OCI-LY7 (cell line): ENCODE measurements at regions not wholly inside any gene's neighbourhood (a gene's known extent, or its start where the extent isn't known, plus 50 kb on each side); places are given as distances from the start of the nearest gene placed in this dataset.

Experiments used
- BruUV-seq: library from RNA; stranded (reverse); fragments of 400-500 nt; replicated peaks from 2 replicates; lab custom pipeline; 2021; lab: Mats Ljungman, UMichigan
- CTCF ChIA-PET: fragments of 300-600 bp; sonication (Branson Sonifier 250); formaldehyde crosslinking; loops from one replicate; lab custom pipeline; 2022; ENCODE audit warnings: antibody characterized with exemption; ENCODE audit not compliant: unreplicated experiment; lab: Charles Lee
- POLR2A ChIA-PET: fragments of 300-600 bp; sonication (Branson Sonifier 250); formaldehyde crosslinking; loops from one replicate; lab custom pipeline; 2022; ENCODE audit warnings: antibody characterized with exemption; lab: Charles Lee
- DNase-seq: peaks from one replicate; pipeline ENCODE4 v3.0.0-alpha.2; 2015; ENCODE audit warnings: low spot score
- H2AFZ ChIP-seq: fragments of 200-600 bp; sonication (generic), shearing (Covaris generic); 2 replicates; pipeline ENCODE4 v1.6.1; 2014; ENCODE audit warnings: mild to moderate bottlenecking, antibody characterized with exemption, low read length, moderate library complexity
- H3K27ac ChIP-seq: fragments of 200-600 bp; sonication (generic); 2 replicates; pipeline ENCODE4 v1.5.1; 2014; ENCODE audit warnings: mixed run types, low read depth, mild to moderate bottlenecking, moderate library complexity, low read length, inconsistent platforms; ENCODE audit not compliant: poor library complexity, severe bottlenecking
- H3K36me3 ChIP-seq: fragments of 200-600 bp; sonication (generic); 2 replicates; pipeline ENCODE4 v1.6.1; 2014; ENCODE audit warnings: mild to moderate bottlenecking, antibody characterized with exemption, low read length, moderate library complexity, mixed read lengths; ENCODE audit not compliant: insufficient read depth
- H3K4me1 ChIP-seq: fragments of 200-600 bp; sonication (generic); 2 replicates; pipeline ENCODE4 v1.5.1; 2014; ENCODE audit warnings: mild to moderate bottlenecking, low read length; ENCODE audit not compliant: insufficient read depth, poor library complexity, severe bottlenecking
- H3K4me2 ChIP-seq: fragments of 200-600 bp; sonication (generic); 2 replicates; pipeline ENCODE4 v1.6.1; 2014; ENCODE audit warnings: mild to moderate bottlenecking, low read length
- H3K4me3 ChIP-seq: fragments of 200-600 bp; sonication (generic); 2 replicates; pipeline ENCODE4 v1.5.1; 2014; ENCODE audit warnings: mild to moderate bottlenecking, low read depth, low read length; ENCODE audit not compliant: poor library complexity, severe bottlenecking
- H3K79me2 ChIP-seq: fragments of 200-600 bp; sonication (generic); 2 replicates; pipeline ENCODE4 v1.6.1; 2016; ENCODE audit warnings: low read depth, mild to moderate bottlenecking, low read length, moderate library complexity, mixed read lengths; ENCODE audit not compliant: insufficient read depth
- H3K9me2 ChIP-seq: fragments of 200-600 bp; sonication (generic); 2 replicates; pipeline ENCODE4 v1.6.1; 2016; ENCODE audit warnings: mild to moderate bottlenecking, low read length, mixed read lengths; ENCODE audit not compliant: insufficient read depth
- H3K9me3 ChIP-seq: fragments of 200-600 bp; sonication (generic); 2 replicates; pipeline ENCODE4 v1.6.1; 2014; ENCODE audit warnings: mild to moderate bottlenecking, mixed run types, low read length, mixed read lengths
- H4K20me1 ChIP-seq: fragments of 200-600 bp; sonication (generic); 2 replicates; pipeline ENCODE4 v1.6.1; 2014; ENCODE audit warnings: mild to moderate bottlenecking, antibody characterized with exemption, low read length, moderate library complexity, mixed read lengths; ENCODE audit not compliant: insufficient read depth
- CTCF ChIP-seq: fragments of 200-600 bp; sonication (generic); conservative IDR thresholded peaks from 2 replicates; pipeline ENCODE4 v1.5.1; 2014; ENCODE audit warnings: mild to moderate bottlenecking, antibody characterized with exemption, low read length, moderate library complexity, mixed read lengths
- EZH2phosphoT487 ChIP-seq: fragments of 200-600 bp; sonication (generic); IDR thresholded peaks from 2 replicates; pipeline ENCODE4 v1.6.1; 2018; ENCODE audit warnings: low read depth, borderline replicate concordance, mild to moderate bottlenecking, mixed run types, antibody characterized with exemption, low read length, moderate library complexity, mixed read lengths
- intact Hi-C: fragments of 100-400 bp; cut with micrococcal nuclease; formaldehyde crosslinking; loops from one replicate; pipeline ENCODE4 v1.10.0; 2022; ENCODE audit not compliant: unreplicated experiment

- TF ChIP-seq CTCF (no peak), EZH2phosphoT487 (no peak)
- Histone ChIP-seq H3K79me2 (no peaks in the 10 kb centered on the region), H3K36me3 (no peaks in the 10 kb centered on the region), H3K4me2 (no peak overlapping the region), H3K9me3 (no peaks in the 10 kb centered on the region), H2AFZ (no peak overlapping the region), H3K9me2 (no peaks in the 10 kb centered on the region), H4K20me1 (no peaks in the 10 kb centered on the region), H3K27ac (no peak overlapping the region), H3K4me1 (no peaks in the 10 kb centered on the region), H3K4me3 (no peak overlapping the region)
- ChIA-PET CTCF (no interaction called here), POLR2A (no interaction called here)
- intact Hi-C loops, result no loop called here
- no TSS peak for BruUV-seq
- DNase-seq, result no peak
These were observed 180.1 kb downstream of the NUFIP1 start for GRCh38 chr13:44809190-44809589.

GRCh38 chr13:44808185-44808584 lies 181.1 kb downstream of the NUFIP1 start:
- no peaks in the 10 kb centered on the region for H3K79me2 ChIP-seq
- TF ChIP-seq CTCF, result no peak
- TF ChIP-seq EZH2phosphoT487, result no peak
- no peak overlapping the region for H2AFZ ChIP-seq
- CTCF ChIA-PET, result no interaction called here
- POLR2A ChIA-PET, result interaction anchor here (0.6 kb wide), 1 partner anchor 1815 kb away, joined by 4 read pairs; no protein-coding TSS in a partner anchor
- intact Hi-C loops, result no loop called here
- no peak overlapping the region for H3K4me2 ChIP-seq
- H3K9me2 ChIP-seq, result no peaks in the 10 kb centered on the region
- H3K9me3 ChIP-seq, result no peaks in the 10 kb centered on the region
- no peaks in the 10 kb centered on the region for H3K36me3 ChIP-seq
- no peak overlapping the region for H3K27ac ChIP-seq
- no peaks in the 10 kb centered on the region for H4K20me1 ChIP-seq
- no peak overlapping the region for H3K4me3 ChIP-seq
- H3K4me1 ChIP-seq, result no peaks in the 10 kb centered on the region
- no TSS peak for BruUV-seq
- no peak for DNase-seq

- CTCF ChIA-PET, result no interaction called here
- TF ChIP-seq CTCF, result no peak
- no peak for TF ChIP-seq EZH2phosphoT487
These were observed 181.7 kb downstream of the NUFIP1 start for GRCh38 chr13:44807449-44808034.

More at GRCh38 chr13:44807449-44808034, 181.7 kb downstream of the NUFIP1 start:
- no TSS peak for BruUV-seq
- Histone ChIP-seq H3K4me2 (no peak overlapping the region), H3K4me3 (no peak overlapping the region), H3K27ac (no peak overlapping the region), H3K9me2 (no peaks in the 10 kb centered on the region), H3K79me2 (no peaks in the 10 kb centered on the region), H3K36me3 (no peaks in the 10 kb centered on the region), H2AFZ (no peak overlapping the region), H3K4me1 (no peaks in the 10 kb centered on the region), H3K9me3 (no peaks in the 10 kb centered on the region), H4K20me1 (no peaks in the 10 kb centered on the region)
- POLR2A ChIA-PET, result no interaction called here
- DNase-seq, result no peak
- intact Hi-C loops, result no loop called here
